Left ventricle myocardium inferior (tissue), 1 donor: ENCODE measurements at regions not wholly inside any gene's neighbourhood (a gene's known extent, or its start where the extent isn't known, plus 50 kb on each side); places are given as distances from the start of the nearest gene placed in this dataset.

ENCODE experiments used
- DNase-seq: peaks from one replicate; pipeline ENCODE4 v3.0.0-alpha.2; 2020
- H3K27ac ChIP-seq: fragments of 200-600 bp; replicated peaks from 2 replicates; pipeline ENCODE4 v1.8.0; 2021
- H3K27me3 ChIP-seq: fragments of 200-600 bp; 2 replicates; pipeline ENCODE4 v1.8.0; 2021; ENCODE audit warnings: low read depth
- H3K36me3 ChIP-seq: fragments of 200-600 bp; 2 replicates; pipeline ENCODE4 v1.8.0; 2021
- H3K4me1 ChIP-seq: fragments of 200-600 bp; 2 replicates; pipeline ENCODE4 v1.8.0; 2021
- H3K4me3 ChIP-seq: fragments of 200-600 bp; 2 replicates; pipeline ENCODE4 v1.8.0; 2021; ENCODE audit warnings: mild to moderate bottlenecking, moderate library complexity
- H3K9me3 ChIP-seq: fragments of 200-600 bp; replicated peaks from 2 replicates; pipeline ENCODE4 v1.8.0; 2021
- intact Hi-C: fragments of 100-400 bp; cut with micrococcal nuclease; formaldehyde crosslinking; loops from one replicate; pipeline ENCODE4 v1.11.0; 2022
- TF ChIP-seq, protein P1 (sequence below): fragments of 200-600 bp; IDR thresholded peaks from 2 replicates; pipeline ENCODE4 v1.8.0; 2021; ENCODE audit warnings: antibody characterized with exemption, mild to moderate bottlenecking, borderline replicate concordance
- donor health status: DM: no; HTN: yes; CAD: no; lungs with severe emphysema.

- DNase-seq, result no peak
- no peak overlapping the region for H3K27ac ChIP-seq
- no peaks in the 10 kb centered on the region for H3K27me3 ChIP-seq
- TF ChIP-seq, protein P1, sequence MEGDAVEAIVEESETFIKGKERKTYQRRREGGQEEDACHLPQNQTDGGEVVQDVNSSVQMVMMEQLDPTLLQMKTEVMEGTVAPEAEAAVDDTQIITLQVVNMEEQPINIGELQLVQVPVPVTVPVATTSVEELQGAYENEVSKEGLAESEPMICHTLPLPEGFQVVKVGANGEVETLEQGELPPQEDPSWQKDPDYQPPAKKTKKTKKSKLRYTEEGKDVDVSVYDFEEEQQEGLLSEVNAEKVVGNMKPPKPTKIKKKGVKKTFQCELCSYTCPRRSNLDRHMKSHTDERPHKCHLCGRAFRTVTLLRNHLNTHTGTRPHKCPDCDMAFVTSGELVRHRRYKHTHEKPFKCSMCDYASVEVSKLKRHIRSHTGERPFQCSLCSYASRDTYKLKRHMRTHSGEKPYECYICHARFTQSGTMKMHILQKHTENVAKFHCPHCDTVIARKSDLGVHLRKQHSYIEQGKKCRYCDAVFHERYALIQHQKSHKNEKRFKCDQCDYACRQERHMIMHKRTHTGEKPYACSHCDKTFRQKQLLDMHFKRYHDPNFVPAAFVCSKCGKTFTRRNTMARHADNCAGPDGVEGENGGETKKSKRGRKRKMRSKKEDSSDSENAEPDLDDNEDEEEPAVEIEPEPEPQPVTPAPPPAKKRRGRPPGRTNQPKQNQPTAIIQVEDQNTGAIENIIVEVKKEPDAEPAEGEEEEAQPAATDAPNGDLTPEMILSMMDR, result no peak
- H3K4me1 ChIP-seq, result peaks cover 22% of the 10 kb centered on the region
- intact Hi-C loops, result no loop called here
- H3K9me3 ChIP-seq, result no peaks in the 10 kb centered on the region
- H3K36me3 ChIP-seq, result no peaks in the 10 kb centered on the region
- no peak overlapping the region for H3K4me3 ChIP-seq
Measured at GRCh38 chr5:143676802-143677201, 135.2 kb upstream of the HMHB1 start.

- Histone ChIP-seq H3K27me3 (no peaks in the 10 kb centered on the region), H3K36me3 (no peaks in the 10 kb centered on the region), H3K4me1 (peaks cover 10% of the 10 kb centered on the region), H3K4me3 (no peak overlapping the region), H3K9me3 (no peaks in the 10 kb centered on the region), H3K27ac (no peak overlapping the region)
- intact Hi-C loops, result no loop called here
- DNase-seq, result no peak
- TF ChIP-seq, protein P1, result no peak
Measured at GRCh38 chr5:143674469-143674786, 137.5 kb upstream of the HMHB1 start.

GRCh38 chr5:143673676-143674468 is 138.1 kb upstream of the HMHB1 start:
- Histone ChIP-seq H3K4me3 (no peak overlapping the region), H3K4me1 (peaks cover 10% of the 10 kb centered on the region), H3K36me3 (no peaks in the 10 kb centered on the region), H3K27ac (no peak overlapping the region), H3K27me3 (no peaks in the 10 kb centered on the region), H3K9me3 (no peaks in the 10 kb centered on the region)
- no peak for DNase-seq
- TF ChIP-seq, protein P1, result no peak
- intact Hi-C loops, result no loop called here

DNA sequence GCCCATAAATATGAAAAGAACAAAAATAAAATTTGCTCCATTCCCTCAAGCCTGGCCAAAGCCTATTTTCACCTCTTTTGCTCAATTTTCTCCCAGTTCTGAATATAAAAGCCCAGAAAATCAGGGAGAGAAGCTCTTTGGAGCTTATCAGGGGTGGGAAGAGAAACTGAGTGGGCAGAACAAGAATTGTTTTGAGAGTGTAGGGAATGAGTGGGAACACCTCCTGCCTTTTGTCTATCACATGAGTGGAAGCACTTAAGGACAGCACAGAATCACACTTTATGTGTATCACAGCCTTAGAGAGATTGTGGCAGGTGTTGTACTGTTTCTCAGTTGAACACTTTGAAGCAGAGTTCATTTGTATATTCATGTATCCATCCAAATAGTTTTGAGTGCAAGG is 139.2 kb upstream of the HMHB1 start:
- H3K36me3 ChIP-seq, result no peaks in the 10 kb centered on the region
- H3K4me1 ChIP-seq, result peaks cover 10% of the 10 kb centered on the region
- H3K27ac ChIP-seq, result no peak overlapping the region
- no peak overlapping the region for H3K4me3 ChIP-seq
- no peak for DNase-seq
- intact Hi-C loops, result no loop called here
- no peaks in the 10 kb centered on the region for H3K27me3 ChIP-seq
- no peaks in the 10 kb centered on the region for H3K9me3 ChIP-seq
- TF ChIP-seq, protein P1, result no peak

- intact Hi-C loops, result no loop called here
- no peaks in the 10 kb centered on the region for H3K27me3 ChIP-seq
- no peaks in the 10 kb centered on the region for H3K36me3 ChIP-seq
- H3K9me3 ChIP-seq, result no peaks in the 10 kb centered on the region
- DNase-seq, result no peak
- TF ChIP-seq, protein P1, result no peak
- no peak overlapping the region for H3K4me3 ChIP-seq
- peaks cover 6% of the 10 kb centered on the region for H3K4me1 ChIP-seq
- no peak overlapping the region for H3K27ac ChIP-seq
Measured at GRCh38 chr5:143671674-143672569, 140.0 kb upstream of the HMHB1 start.
